SH-SY5Y (cell line): ENCODE measurements at regions not wholly inside any gene's neighbourhood (a gene's known extent, or its start where the extent isn't known, plus 50 kb on each side); places are given as distances from the start of the nearest gene placed in this dataset.

ENCODE experiments used
- GATA2 ChIP-seq: IDR thresholded peaks from 2 replicates; pipeline ENCODE4 v1.6.1; 2011; ENCODE audit warnings: mild to moderate bottlenecking, low read depth, low read length
- GATA3 ChIP-seq: IDR thresholded peaks from 2 replicates; pipeline ENCODE4 v1.6.1; 2011; ENCODE audit warnings: low read depth, mild to moderate bottlenecking, low read length, moderate library complexity

GRCh38 chr2:120448436-120448835 is 102.5 kb downstream of the INHBB start:
- TF ChIP-seq GATA2 (no peak), GATA3 (no peak)
